HG03457 (cell line): ENCODE measurements at regions not wholly inside any gene's neighbourhood (a gene's known extent, or its start where the extent isn't known, plus 50 kb on each side); places are given as distances from the start of the nearest gene placed in this dataset.
"Not testable (repeated sequence)": the region's sequence is repeated elsewhere in the genome, so short reads cannot be mapped to it uniquely, and the experiment has no call there.

ENCODE experiments used
- ATAC-seq: cut with Tn5 transposase; IDR thresholded peaks from one replicate; pipeline ENCODE4 v1.9.1; 2021; ENCODE audit warnings: moderate number of reproducible peaks; ENCODE audit not compliant: unreplicated experiment

GRCh38 chr5:96320797-96321196 is 112.3 kb downstream of the PCSK1 start:
- no peak for ATAC-seq

GRCh38 chr5:96319981-96320739 is 112.9 kb downstream of the PCSK1 start:
- ATAC-seq, result not testable (repeated sequence)

- ATAC-seq, result no peak
Measured at GRCh38 chr5:96318569-96319110, 114.4 kb downstream of the PCSK1 start.

GRCh38 chr5:96317945-96318344 is 115.1 kb downstream of the PCSK1 start:
- ATAC-seq, result no peak

- no peak for ATAC-seq
Measured at GRCh38 chr5:96316487-96316886, 116.6 kb downstream of the PCSK1 start.

- ATAC-seq, result no peak
Measured at GRCh38 chr5:96316017-96316416, 117.0 kb downstream of the PCSK1 start.

GRCh38 chr5:96315431-96315830 is 117.6 kb downstream of the PCSK1 start:
- ATAC-seq, result no peak

GRCh38 chr5:96312383-96312782 is 120.7 kb downstream of the PCSK1 start:
- no peak for ATAC-seq

- not testable (repeated sequence) for ATAC-seq
Measured at GRCh38 chr5:96307047-96307446, 126.0 kb downstream of the PCSK1 start.

- ATAC-seq, result no peak
Measured at GRCh38 chr5:96302174-96302738, 130.8 kb downstream of the PCSK1 start.

- no peak for ATAC-seq
Measured at GRCh38 chr5:96300976-96301375, 132.1 kb downstream of the PCSK1 start.

GRCh38 chr5:96297867-96298266 is 135.2 kb downstream of the PCSK1 start:
- ATAC-seq, result no peak

- ATAC-seq, result no peak
Measured at GRCh38 chr5:96297290-96297689, 135.8 kb downstream of the PCSK1 start.

- ATAC-seq, result no peak
Measured at GRCh38 chr5:96294884-96295202, 138.2 kb downstream of the PCSK1 start.

- ATAC-seq, result no peak
Measured at GRCh38 chr5:96293966-96294883, 138.8 kb downstream of the PCSK1 start.

GRCh38 chr5:96292582-96293247 is 140.3 kb downstream of the PCSK1 start:
- no peak for ATAC-seq

GRCh38 chr5:96289287-96289686 is 143.8 kb downstream of the PCSK1 start:
- not testable (repeated sequence) for ATAC-seq

- no peak for ATAC-seq
Measured at GRCh38 chr5:96288845-96289185, 144.2 kb downstream of the PCSK1 start.

- ATAC-seq, result no peak
Measured at GRCh38 chr5:96288166-96288844, 144.7 kb downstream of the PCSK1 start.

- no peak for ATAC-seq
Measured at GRCh38 chr5:96287136-96287535, 145.9 kb downstream of the PCSK1 start.

- ATAC-seq, result no peak
Measured at GRCh38 chr5:96285823-96286222, 147.2 kb downstream of the PCSK1 start.
